OCI-LY1 (cell line): ENCODE measurements at regions not wholly inside any gene's neighbourhood (a gene's known extent, or its start where the extent isn't known, plus 50 kb on each side); places are given as distances from the start of the nearest gene placed in this dataset.

Source experiments
- H2AFZ ChIP-seq: fragments of 200-600 bp; sonication (generic), shearing (Covaris generic); 2 replicates; pipeline ENCODE4 v1.6.0; 2014; ENCODE audit warnings: antibody characterized with exemption, mild to moderate bottlenecking, low read length
- H3F3A ChIP-seq: fragments of 200-600 bp; sonication (generic), shearing (Covaris generic); 2 replicates; pipeline ENCODE4 v1.6.0; 2014; ENCODE audit warnings: mild to moderate bottlenecking, antibody characterized with exemption, low read length, moderate library complexity; ENCODE audit not compliant: insufficient read depth
- H3K27ac ChIP-seq: fragments of 200-600 bp; sonication (generic); 2 replicates; pipeline ENCODE4 v1.5.1; 2014; ENCODE audit warnings: low read length, mixed run types, mild to moderate bottlenecking, low read depth; ENCODE audit not compliant: poor library complexity, severe bottlenecking
- H3K27me3 ChIP-seq: fragments of 200-600 bp; sonication (generic); 2 replicates; pipeline ENCODE4 v1.6.0; 2014; ENCODE audit warnings: antibody characterized with exemption, mild to moderate bottlenecking, low read length, moderate library complexity; ENCODE audit not compliant: insufficient read depth
- H3K36me3 ChIP-seq: fragments of 200-600 bp; sonication (generic); 2 replicates; pipeline ENCODE4 v1.6.1; 2014; ENCODE audit warnings: mild to moderate bottlenecking, antibody characterized with exemption, low read length, moderate library complexity, mixed read lengths; ENCODE audit not compliant: insufficient read depth
- H3K4me1 ChIP-seq: fragments of 200-600 bp; sonication (generic); 2 replicates; pipeline ENCODE4 v1.5.1; 2014; ENCODE audit warnings: mild to moderate bottlenecking, low read length, moderate library complexity; ENCODE audit not compliant: insufficient read depth, severe bottlenecking
- H3K4me2 ChIP-seq: fragments of 200-600 bp; sonication (generic), shearing (Covaris generic); 2 replicates; pipeline ENCODE4 v1.6.1; 2014; ENCODE audit warnings: low read length
- H3K4me3 ChIP-seq: fragments of 200-600 bp; sonication (generic); 2 replicates; pipeline ENCODE4 v1.5.1; 2014; ENCODE audit warnings: low read length, low read depth, mild to moderate bottlenecking, mixed read lengths; ENCODE audit not compliant: poor library complexity, severe bottlenecking
- H3K79me2 ChIP-seq: fragments of 200-600 bp; shearing (Covaris generic); 2 replicates; pipeline ENCODE4 v1.6.1; 2016; ENCODE audit warnings: mixed run types, low read length, mixed read lengths; ENCODE audit not compliant: insufficient read depth
- H3K9ac ChIP-seq: fragments of 200-600 bp; sonication (generic), shearing (Covaris generic); 2 replicates; pipeline ENCODE4 v1.6.1; 2014; ENCODE audit warnings: mild to moderate bottlenecking, low read length, mixed read lengths
- H3K9me2 ChIP-seq: fragments of 200-600 bp; sonication (generic), shearing (Covaris generic); 2 replicates; pipeline ENCODE4 v1.6.1; 2014; ENCODE audit warnings: low read depth, mild to moderate bottlenecking, low read length, mixed read lengths
- H3K9me3 ChIP-seq: fragments of 200-600 bp; shearing (Covaris generic); 2 replicates; pipeline ENCODE4 v1.6.1; 2014; ENCODE audit warnings: low read length, mixed read lengths
- H4K20me1 ChIP-seq: fragments of 200-600 bp; sonication (generic), shearing (Covaris generic); 2 replicates; pipeline ENCODE4 v1.6.0; 2016; ENCODE audit warnings: mild to moderate bottlenecking, low read length; ENCODE audit not compliant: insufficient read depth
- EZH2 ChIP-seq: fragments of 200-600 bp; sonication (generic), shearing (Covaris generic); IDR thresholded peaks from 2 replicates; pipeline ENCODE4 v1.8.0; 2017; ENCODE audit warnings: borderline replicate concordance, mixed run types, mild to moderate bottlenecking, antibody characterized with exemption, low read length, moderate library complexity, mixed read lengths
- TF ChIP-seq, protein P1 (sequence below): fragments of 200-600 bp; sonication (generic), shearing (Covaris generic); IDR thresholded peaks from 2 replicates; pipeline ENCODE4 v1.5.1; 2017; ENCODE audit warnings: mild to moderate bottlenecking, antibody characterized with exemption, low read length, moderate library complexity, mixed read lengths

DNA sequence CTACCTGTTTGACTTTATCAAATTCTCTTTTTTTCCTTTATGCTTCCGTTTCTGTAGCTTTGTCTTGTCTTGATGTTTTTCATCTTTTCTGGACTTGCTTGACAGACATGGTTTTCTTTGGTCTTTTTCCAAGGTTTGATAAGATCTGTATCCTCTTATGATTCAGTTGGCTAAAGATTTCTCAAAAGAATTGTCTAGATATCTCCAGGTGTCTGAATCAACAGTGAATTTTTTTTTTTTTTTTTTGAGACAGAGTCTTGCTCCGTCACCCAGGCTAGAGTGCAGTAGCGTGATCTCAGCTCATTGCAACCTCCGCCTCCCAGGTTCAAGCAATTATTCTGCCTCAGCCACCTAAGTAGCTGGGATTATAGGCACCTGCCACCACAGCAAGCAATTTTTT lies 357.8 kb upstream of the USP9Y start:
- Histone ChIP-seq H3K36me3 (no peaks in the 10 kb centered on the region), H3K9me3 (no peaks in the 10 kb centered on the region), H3K27me3 (no peaks in the 10 kb centered on the region), H2AFZ (no peak overlapping the region), H3K4me1 (no peaks in the 10 kb centered on the region), H3K9me2 (no peaks in the 10 kb centered on the region), H3K27ac (no peak overlapping the region), H3K9ac (no peak overlapping the region), H4K20me1 (no peaks in the 10 kb centered on the region), H3K4me3 (no peak overlapping the region), H3K79me2 (no peaks in the 10 kb centered on the region), H3K4me2 (no peak overlapping the region), H3F3A (no peaks in the 10 kb centered on the region)
- TF ChIP-seq, protein P1, sequence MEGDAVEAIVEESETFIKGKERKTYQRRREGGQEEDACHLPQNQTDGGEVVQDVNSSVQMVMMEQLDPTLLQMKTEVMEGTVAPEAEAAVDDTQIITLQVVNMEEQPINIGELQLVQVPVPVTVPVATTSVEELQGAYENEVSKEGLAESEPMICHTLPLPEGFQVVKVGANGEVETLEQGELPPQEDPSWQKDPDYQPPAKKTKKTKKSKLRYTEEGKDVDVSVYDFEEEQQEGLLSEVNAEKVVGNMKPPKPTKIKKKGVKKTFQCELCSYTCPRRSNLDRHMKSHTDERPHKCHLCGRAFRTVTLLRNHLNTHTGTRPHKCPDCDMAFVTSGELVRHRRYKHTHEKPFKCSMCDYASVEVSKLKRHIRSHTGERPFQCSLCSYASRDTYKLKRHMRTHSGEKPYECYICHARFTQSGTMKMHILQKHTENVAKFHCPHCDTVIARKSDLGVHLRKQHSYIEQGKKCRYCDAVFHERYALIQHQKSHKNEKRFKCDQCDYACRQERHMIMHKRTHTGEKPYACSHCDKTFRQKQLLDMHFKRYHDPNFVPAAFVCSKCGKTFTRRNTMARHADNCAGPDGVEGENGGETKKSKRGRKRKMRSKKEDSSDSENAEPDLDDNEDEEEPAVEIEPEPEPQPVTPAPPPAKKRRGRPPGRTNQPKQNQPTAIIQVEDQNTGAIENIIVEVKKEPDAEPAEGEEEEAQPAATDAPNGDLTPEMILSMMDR = no peak
- no peak for TF ChIP-seq EZH2

DNA sequence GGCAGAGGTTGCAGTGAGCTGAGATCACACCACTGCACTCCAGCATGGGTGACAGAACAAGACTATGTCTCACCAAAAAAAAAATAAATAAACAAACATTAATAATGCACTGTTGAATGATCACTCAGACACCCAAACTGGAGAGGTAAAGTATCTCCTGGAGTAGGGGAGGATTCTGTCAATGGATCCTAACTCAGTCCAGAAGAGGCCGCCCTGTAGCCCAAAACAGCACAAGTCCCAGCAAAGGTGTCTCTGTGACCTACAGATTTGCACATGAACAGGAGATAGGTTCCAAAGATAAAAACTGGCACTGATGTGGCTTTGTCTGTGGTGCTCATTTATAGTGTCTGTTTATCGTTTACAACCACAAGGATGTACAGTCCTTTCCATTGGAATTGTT lies 352.9 kb upstream of the USP9Y start:
- no peaks in the 10 kb centered on the region for H3K79me2 ChIP-seq
- no peaks in the 10 kb centered on the region for H4K20me1 ChIP-seq
- H3K4me1 ChIP-seq = no peaks in the 10 kb centered on the region
- H3K4me3 ChIP-seq = no peak overlapping the region
- H3K36me3 ChIP-seq = no peaks in the 10 kb centered on the region
- H2AFZ ChIP-seq = no peak overlapping the region
- H3K4me2 ChIP-seq = no peak overlapping the region
- no peaks in the 10 kb centered on the region for H3K9me2 ChIP-seq
- no peak overlapping the region for H3K27ac ChIP-seq
- no peaks in the 10 kb centered on the region for H3K9me3 ChIP-seq
- no peaks in the 10 kb centered on the region for H3F3A ChIP-seq
- no peaks in the 10 kb centered on the region for H3K27me3 ChIP-seq
- TF ChIP-seq EZH2 = no peak
- TF ChIP-seq, protein P1 = no peak
- H3K9ac ChIP-seq = no peak overlapping the region

DNA sequence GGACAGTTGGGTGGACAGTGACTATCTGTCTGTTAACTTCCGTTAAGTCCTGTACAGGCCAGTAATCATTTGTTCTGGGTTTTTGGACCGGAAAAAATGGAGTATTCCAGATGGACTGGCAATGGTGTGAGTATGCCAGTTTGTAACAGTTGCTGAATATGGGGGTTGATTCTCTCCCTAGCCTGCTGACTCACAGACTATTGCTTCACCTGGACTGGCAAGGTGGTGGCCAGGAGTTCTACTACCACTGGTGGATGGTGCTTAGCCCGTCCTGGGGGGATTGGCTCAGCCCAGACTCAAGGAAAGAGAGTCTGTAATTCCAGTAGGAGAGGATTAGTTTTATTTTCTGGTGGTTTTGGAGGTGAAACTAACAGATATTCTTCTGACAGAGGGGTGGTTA lies 343.8 kb upstream of the USP9Y start:
- Histone ChIP-seq H3K79me2 (no peaks in the 10 kb centered on the region), H3K9me2 (no peaks in the 10 kb centered on the region), H3K27ac (no peak overlapping the region), H3K36me3 (no peaks in the 10 kb centered on the region), H2AFZ (no peak overlapping the region), H3K4me1 (no peaks in the 10 kb centered on the region), H3K27me3 (no peaks in the 10 kb centered on the region), H3K4me3 (no peak overlapping the region), H4K20me1 (no peaks in the 10 kb centered on the region), H3K9ac (no peak overlapping the region), H3K9me3 (no peaks in the 10 kb centered on the region), H3K4me2 (no peak overlapping the region), H3F3A (no peaks in the 10 kb centered on the region)
- TF ChIP-seq, protein P1 = no peak
- TF ChIP-seq EZH2 = no peak
